Calu3 (cell line): ENCODE measurements at regions not wholly inside any gene's neighbourhood (a gene's known extent, or its start where the extent isn't known, plus 50 kb on each side); places are given as distances from the start of the nearest gene placed in this dataset.

Experiments used
- BruUV-seq: library from RNA; stranded (reverse); fragments of 400-500 nt; replicated peaks from 2 replicates; lab custom pipeline; 2021; lab: Mats Ljungman, UMichigan
- CTCF ChIA-PET: fragments of 300-600 bp; sonication (Branson Sonifier 250); formaldehyde crosslinking; loops from one replicate; lab custom pipeline; 2022; ENCODE audit warnings: antibody characterized with exemption; lab: Charles Lee
- DNase-seq: peaks from one replicate; pipeline ENCODE4 v3.0.0; 2022
- H3K27ac Mint-ChIP-seq: one replicate; pipeline ENCODE4 v1.8.0; 2022; ENCODE audit warnings: mixed read lengths; ENCODE audit not compliant: unreplicated experiment
- H3K27me3 Mint-ChIP-seq: one replicate; pipeline ENCODE4 v1.8.0; 2022; ENCODE audit warnings: mixed read lengths; ENCODE audit not compliant: unreplicated experiment
- H3K36me3 Mint-ChIP-seq: one replicate; pipeline ENCODE4 v1.8.0; 2022; ENCODE audit warnings: mild to moderate bottlenecking, moderate library complexity, mixed read lengths; ENCODE audit not compliant: insufficient read depth, unreplicated experiment
- H3K4me1 Mint-ChIP-seq: one replicate; pipeline ENCODE4 v1.8.0; 2022; ENCODE audit warnings: mild to moderate bottlenecking, low read depth, mixed read lengths; ENCODE audit not compliant: unreplicated experiment
- H3K4me3 Mint-ChIP-seq: one replicate; pipeline ENCODE4 v1.8.0; 2022; ENCODE audit warnings: mild to moderate bottlenecking, low read depth, moderate library complexity, mixed read lengths; ENCODE audit not compliant: unreplicated experiment
- H3K9me3 Mint-ChIP-seq: one replicate; pipeline ENCODE4 v1.8.0; 2022; ENCODE audit warnings: low read depth, mixed read lengths; ENCODE audit not compliant: unreplicated experiment
- intact Hi-C: fragments of 100-400 bp; cut with micrococcal nuclease; formaldehyde crosslinking; loops from one replicate; pipeline ENCODE4 v1.10.0; 2022; ENCODE audit not compliant: unreplicated experiment
- TF ChIP-seq, protein P1 (sequence below): fragments of 200-600 bp; IDR thresholded peaks from one replicate; pipeline ENCODE4 v1.8.0; 2022; ENCODE audit warnings: antibody characterized with exemption; ENCODE audit not compliant: unreplicated experiment

DNA sequence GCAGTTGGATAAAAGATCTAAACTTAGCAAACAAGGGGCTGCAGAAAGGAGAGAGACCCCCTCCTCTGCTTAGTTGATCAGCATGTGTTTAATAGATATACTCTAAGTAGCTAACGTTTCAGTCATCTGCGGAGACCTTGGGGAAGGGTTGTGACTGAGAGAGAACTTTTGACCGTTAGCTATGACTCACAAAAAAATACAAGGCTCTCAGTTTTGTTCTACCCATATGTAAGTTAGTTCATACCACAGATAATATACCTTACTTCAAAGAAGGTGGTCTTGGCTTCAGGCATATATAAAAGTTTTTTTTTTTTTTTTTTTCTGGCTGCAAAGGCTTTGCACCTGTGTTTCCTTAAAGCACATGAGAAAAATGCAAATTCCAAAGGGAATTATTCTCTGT, 258.9 kb downstream of the GJA1 start:
- DNase-seq = no peak
- BruUV-seq = no TSS peak
- peaks cover 18% of the 10 kb centered on the region for H3K4me1 Mint-ChIP-seq
- H3K4me3 Mint-ChIP-seq = no peak overlapping the region
- H3K27ac Mint-ChIP-seq = no peak overlapping the region
- H3K9me3 Mint-ChIP-seq = no peaks in the 10 kb centered on the region
- intact Hi-C loops = loop anchor here (10.0 kb wide), 1 partner anchor 260 kb away; the partner anchor contains the start of gene GJA1
- H3K27me3 Mint-ChIP-seq = no peaks in the 10 kb centered on the region
- no peaks in the 10 kb centered on the region for H3K36me3 Mint-ChIP-seq
- CTCF ChIA-PET = no interaction called here
- TF ChIP-seq, protein P1, sequence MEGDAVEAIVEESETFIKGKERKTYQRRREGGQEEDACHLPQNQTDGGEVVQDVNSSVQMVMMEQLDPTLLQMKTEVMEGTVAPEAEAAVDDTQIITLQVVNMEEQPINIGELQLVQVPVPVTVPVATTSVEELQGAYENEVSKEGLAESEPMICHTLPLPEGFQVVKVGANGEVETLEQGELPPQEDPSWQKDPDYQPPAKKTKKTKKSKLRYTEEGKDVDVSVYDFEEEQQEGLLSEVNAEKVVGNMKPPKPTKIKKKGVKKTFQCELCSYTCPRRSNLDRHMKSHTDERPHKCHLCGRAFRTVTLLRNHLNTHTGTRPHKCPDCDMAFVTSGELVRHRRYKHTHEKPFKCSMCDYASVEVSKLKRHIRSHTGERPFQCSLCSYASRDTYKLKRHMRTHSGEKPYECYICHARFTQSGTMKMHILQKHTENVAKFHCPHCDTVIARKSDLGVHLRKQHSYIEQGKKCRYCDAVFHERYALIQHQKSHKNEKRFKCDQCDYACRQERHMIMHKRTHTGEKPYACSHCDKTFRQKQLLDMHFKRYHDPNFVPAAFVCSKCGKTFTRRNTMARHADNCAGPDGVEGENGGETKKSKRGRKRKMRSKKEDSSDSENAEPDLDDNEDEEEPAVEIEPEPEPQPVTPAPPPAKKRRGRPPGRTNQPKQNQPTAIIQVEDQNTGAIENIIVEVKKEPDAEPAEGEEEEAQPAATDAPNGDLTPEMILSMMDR = no peak

DNA sequence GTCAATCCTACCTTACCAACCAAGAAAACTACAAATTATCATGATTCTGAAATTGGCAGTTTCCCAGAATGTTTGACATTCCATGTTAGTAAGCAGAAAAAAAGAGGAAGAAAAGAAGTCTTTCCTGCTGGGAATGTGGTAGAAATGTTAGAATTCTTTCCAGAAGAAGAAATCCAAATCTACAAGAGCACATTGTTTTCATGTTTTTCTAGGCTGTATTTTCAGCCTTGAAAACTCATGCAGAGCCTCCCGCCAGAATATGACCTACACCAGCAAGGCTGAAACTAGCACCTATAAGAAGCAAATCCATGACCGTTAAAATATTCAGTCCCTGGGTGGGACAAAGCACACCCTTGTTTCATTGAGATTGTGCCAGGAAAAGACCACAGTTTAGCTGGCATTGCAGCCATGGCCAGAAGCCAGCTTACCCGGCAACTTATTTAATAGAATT, 259.4 kb downstream of the GJA1 start:
- DNase-seq = no peak
- Mint-ChIP-seq H3K4me3 (no peak overlapping the region), H3K4me1 (peaks cover 23% of the 10 kb centered on the region)

DNA sequence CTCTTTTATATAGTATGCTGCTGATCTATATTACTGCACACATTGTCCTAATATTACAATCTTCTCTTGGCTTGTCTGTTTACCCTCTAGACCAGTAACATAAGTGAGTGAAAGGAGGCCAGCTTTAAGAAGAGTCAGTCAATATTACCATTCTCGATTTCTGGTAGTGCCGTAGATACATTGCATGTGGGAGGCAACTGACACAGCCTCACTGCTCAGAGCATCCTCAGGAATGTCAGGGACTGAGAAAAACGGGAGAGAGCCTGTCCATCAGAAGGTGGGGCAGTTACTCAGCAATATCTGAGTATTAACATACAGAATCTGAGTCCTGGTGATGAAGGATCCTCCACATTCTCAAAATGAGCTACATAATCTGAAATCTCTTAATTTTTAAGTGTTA, 259.9 kb downstream of the GJA1 start:
- peaks cover 28% of the 10 kb centered on the region for H3K4me1 Mint-ChIP-seq
- H3K27me3 Mint-ChIP-seq = no peaks in the 10 kb centered on the region
- TF ChIP-seq, protein P1 = no peak
- CTCF ChIA-PET = no interaction called here
- intact Hi-C loops = loop anchor here (10.0 kb wide), 1 partner anchor 261 kb away; the partner anchor contains the start of gene GJA1
- no peaks in the 10 kb centered on the region for H3K9me3 Mint-ChIP-seq
- DNase-seq = no peak
- no peak overlapping the region for H3K27ac Mint-ChIP-seq
- H3K4me3 Mint-ChIP-seq = no peak overlapping the region
- no TSS peak for BruUV-seq
- no peaks in the 10 kb centered on the region for H3K36me3 Mint-ChIP-seq

More for the DNA sequence above, 259.4 kb downstream of the GJA1 start:
- Mint-ChIP-seq H3K9me3 (no peaks in the 10 kb centered on the region), H3K27ac (no peak overlapping the region), H3K27me3 (no peaks in the 10 kb centered on the region), H3K36me3 (no peaks in the 10 kb centered on the region)
- TF ChIP-seq, protein P1 = no peak
- intact Hi-C loops = loop anchor here (10.0 kb wide), 1 partner anchor 260 kb away; the partner anchor contains the start of gene GJA1
- CTCF ChIA-PET = no interaction called here
- BruUV-seq = no TSS peak

DNA sequence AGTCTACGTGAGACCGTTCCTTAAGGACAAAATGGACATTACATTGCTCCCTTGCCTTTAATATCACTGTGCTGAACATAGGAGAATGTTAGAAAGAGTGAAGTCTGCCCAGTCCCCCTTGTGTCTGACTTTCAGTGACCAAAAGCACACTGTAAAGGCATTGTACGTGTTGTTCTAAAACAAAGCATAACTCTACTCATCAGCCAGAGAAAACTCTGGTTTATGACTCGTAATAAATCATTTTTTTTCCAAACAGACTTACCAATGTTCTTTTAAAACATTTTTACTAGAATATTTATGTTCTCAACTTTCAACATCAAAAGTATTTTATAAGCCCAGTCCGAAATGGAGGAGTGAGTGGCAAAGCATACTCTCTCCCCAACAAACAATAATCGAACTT, 262.5 kb downstream of the GJA1 start:
- CTCF ChIA-PET = no interaction called here
- Mint-ChIP-seq H3K9me3 (no peaks in the 10 kb centered on the region), H3K27me3 (no peaks in the 10 kb centered on the region), H3K36me3 (no peaks in the 10 kb centered on the region), H3K4me3 (no peak overlapping the region), H3K27ac (no peak overlapping the region), H3K4me1 (peaks cover 16% of the 10 kb centered on the region)
- TF ChIP-seq, protein P1 = no peak
- intact Hi-C loops = loop anchor here (10.0 kb wide), 1 partner anchor 263 kb away; the partner anchor contains the start of gene GJA1
- no TSS peak for BruUV-seq
- DNase-seq = no peak
